NCI-H510A treated with DMSO at 0.1 percent for 48 hours (cell line): ENCODE measurements at regions not wholly inside any gene's neighbourhood (a gene's known extent, or its start where the extent isn't known, plus 50 kb on each side); places are given as distances from the start of the nearest gene placed in this dataset.
"Not testable (repeated sequence)": the region's sequence is repeated elsewhere in the genome, so short reads cannot be mapped to it uniquely, and the experiment has no call there.

Source experiments
- DNase-seq: peaks from one replicate; lab custom pipeline; 2025; lab: John Stamatoyannopoulos, UW

DNA sequence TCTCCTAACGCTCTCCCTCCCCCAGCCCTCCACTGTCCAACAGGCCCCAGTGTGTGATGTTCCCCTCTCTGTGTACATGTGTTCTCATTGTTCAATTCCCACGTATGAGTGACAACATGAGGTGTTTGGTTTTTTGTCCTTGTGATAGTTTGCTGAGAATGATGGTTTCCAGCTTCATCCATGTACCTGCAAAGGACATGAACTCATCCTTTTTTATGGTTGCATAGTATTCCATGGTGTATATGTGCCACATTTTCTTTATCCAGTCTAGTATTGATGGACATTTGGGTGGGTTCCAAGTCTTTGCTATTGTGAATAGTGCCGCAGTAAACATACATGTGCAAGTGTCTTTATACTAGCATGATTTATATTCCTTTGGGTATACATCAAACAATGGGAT is 347.4 kb downstream of the MAGEE1 start:
- not testable (repeated sequence) for DNase-seq

DNA sequence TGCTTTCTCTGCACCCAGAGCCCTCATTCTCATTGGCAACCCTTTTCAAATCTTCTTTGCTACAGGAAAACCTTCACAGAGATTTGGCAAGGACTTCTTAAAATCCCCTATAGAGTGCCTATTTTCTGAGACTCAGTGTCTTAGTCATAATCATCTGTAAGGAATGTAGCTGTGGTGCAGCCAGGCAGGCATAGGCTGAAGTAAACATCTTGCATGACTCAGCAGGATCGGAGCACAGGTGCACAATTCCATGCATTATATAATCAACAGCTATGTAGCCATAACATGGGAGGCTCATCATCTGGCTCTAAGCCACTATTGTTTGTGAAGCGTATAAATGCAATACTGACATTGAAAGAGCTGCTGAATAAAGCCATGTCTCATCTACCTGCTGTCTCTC is 368.8 kb downstream of the MAGEE1 start:
- peak; percentile 0 for DNase-seq

DNA sequence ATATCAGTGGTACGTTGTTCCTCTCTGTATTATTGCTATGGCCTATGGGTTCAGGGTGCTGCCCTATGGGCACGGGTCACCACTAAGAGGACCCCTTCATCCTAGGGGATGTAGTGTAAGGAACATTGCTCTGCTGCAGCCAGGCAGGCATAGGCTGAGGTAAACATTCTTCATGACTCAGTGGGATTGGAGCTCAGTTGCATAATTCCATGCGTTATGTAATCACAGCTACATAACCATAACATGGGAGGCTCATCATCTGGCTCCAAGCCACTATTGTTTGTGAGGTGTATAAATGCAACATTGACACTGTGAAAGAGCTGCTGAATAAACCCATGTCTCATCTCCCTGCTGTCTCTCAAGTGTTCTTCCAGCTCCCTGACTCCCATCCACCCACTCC is 375.2 kb downstream of the MAGEE1 start:
- no peak for DNase-seq

DNA sequence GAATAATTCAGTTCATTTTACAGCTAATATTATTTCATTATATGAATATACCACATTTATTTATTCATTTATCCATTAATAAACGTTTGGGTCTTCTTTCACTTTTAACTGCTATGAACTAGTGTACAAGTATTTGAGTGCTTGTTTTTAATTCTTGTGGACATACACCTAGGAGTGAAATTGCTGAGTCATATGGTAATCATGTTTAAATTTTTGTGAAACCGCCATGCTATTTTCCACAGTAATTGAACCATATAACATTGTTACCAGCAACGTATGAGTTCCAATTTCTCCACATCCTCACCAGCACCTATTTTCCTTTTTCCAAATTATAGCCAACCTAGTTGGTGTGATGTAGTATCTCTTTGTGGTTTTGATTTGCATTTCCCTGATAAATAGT is 388.2 kb downstream of the MAGEE1 start:
- no peak for DNase-seq

DNA sequence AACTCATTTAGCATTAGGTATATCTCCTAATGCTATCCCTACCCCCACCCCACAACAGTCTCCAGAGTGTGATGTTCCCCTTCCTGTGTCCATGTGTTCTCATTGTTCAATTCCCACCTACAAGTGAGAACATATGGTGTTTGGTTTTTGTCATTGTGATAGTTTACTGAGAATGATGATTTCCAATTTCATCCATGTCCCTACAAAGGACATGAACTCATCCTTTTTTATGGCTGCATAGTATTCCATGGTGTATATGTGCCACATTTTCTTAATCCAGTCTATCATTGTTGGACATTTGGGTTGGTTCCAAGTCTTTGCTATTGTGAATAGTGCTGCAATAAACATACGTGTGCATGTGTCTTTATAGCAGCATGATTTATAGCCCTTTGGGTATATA is 389.8 kb downstream of the MAGEE1 start:
- DNase-seq: not testable (repeated sequence)

DNA sequence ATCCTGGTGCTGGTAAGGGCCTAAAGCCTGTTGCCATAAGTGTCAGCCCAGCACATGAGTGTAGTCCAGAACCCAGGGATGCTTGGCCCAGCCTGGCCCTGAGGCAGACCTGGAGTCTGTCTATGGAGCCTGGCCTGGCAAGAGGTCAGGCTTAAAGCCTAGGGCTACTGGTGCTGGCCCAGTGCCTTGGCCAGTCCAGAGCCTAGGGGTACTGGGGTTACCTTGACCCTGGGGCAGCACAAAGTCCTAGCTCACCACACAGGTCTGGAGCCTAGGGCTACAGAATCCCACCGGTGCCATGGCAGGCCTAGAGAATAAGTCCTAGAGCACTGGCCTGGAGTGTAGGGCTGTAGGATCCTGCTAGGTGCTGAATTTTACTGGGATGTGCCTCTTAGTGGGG is 393.8 kb downstream of the MAGEE1 start:
- DNase-seq: no peak

DNA sequence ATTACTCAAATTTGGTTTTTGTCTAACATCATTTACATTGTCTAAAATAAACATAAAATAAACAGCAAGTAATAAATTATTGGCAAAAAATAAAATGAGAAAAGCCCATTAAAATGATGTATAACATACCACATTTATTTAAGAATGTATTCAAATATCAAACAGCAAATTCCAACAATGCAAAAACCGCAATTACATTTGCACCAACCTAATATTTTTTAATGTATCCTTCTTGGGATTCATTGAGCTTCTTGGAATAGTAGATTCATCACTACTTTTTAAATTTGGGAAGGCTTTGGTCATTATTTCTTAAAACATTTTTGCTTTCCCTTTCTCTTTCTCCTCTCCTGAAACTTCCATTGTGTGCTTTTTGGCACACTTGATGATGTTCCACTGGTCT is 400.2 kb downstream of the MAGEE1 start:
- no peak for DNase-seq

DNA sequence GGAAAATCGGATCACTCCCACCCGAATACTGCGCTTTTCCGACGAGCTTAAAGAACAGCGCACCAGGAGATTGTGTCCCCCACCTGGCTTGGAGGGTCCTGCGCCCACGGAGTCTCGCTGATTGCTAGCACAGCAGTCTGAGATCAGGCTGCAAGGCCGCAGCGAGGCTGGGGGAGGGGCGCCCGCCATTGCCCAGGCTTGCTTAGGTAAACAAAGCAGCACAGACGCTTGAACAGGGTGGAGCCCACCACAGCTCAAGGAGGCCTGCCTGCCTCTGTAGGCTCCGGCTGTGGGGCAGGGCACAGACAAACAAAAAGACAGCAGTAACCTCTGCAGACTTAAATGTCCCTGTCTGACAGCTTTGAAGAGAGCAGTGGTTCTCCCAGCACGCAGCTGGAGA is 413.4 kb downstream of the MAGEE1 start:
- DNase-seq: not testable (repeated sequence)

DNA sequence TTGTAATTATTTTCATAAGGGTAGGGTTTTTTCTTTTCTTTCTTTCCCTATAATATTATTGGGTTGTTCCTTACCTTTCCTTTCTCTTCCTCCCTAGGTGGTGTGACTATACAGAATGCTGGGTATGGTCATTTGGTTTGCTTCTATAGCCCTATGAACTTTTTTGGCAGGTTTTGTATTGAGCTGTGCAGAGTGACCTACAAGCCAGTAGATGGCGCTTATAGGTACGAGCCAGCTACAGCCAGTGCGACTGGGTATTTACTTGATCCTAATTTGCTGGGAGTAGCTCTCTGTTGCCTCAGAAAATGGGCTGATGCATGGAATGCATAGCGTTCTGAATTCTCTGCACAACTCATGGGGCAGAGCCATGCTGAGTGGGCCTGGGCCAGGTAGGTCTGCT is 423.3 kb downstream of the MAGEE1 start:
- no peak for DNase-seq

DNA sequence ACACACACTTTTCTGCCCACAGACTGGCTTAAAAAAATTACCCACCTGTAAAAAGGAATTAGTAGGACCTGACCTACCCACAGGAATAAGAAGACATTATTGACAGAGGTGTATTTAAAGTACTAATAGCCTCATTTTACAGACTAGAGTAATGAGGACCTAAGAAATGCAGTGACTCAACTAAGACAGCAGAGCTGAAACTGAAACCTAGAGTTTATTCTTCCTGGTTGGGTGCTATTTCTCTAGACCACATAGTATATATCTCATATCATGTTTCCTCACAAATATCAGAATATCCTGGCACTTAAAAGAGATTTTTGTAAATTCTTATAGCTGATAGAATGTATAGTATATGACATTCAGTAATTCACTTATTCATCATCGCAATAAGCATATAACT is 435.0 kb downstream of the MAGEE1 start:
- DNase-seq: no peak

DNA sequence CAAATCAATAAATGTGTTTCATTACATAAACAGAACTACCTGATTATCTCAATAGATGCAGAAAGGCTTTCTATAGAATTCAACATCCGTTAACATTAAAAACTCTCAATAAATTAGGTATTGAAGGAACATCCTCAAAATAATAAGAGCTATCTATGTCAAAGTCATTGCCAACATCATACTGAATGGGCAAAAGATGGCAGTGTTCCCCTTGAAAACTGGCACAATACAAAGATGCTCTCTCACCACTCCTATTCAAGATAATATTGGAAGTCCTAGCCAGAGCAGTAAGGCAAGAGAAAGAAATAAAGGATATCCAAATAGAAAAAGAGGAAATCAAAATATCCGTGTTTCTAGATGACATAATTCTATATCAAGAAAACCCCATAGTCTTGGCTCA is 466.4 kb downstream of the MAGEE1 start:
- DNase-seq: no peak

DNA sequence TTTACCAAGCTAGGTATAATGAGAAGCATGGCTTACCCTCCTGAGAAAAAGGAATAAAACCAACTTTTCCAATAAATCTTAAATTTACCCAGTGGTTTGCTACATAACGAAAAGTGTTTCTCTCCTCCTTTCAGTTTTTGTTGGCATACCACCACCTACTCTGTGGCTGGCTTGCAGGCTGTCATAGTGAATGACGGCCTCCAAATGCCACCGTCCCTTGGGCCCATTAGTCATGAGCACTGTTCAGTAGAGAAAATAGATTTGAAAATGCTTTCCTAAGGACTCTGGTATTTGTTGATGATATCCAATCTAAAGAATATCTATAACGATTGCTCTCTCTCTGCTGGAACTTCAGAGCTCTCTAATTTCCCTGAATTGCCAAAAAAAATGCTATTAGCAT is 488.3 kb downstream of the MAGEE1 start:
- DNase-seq: no peak

DNA sequence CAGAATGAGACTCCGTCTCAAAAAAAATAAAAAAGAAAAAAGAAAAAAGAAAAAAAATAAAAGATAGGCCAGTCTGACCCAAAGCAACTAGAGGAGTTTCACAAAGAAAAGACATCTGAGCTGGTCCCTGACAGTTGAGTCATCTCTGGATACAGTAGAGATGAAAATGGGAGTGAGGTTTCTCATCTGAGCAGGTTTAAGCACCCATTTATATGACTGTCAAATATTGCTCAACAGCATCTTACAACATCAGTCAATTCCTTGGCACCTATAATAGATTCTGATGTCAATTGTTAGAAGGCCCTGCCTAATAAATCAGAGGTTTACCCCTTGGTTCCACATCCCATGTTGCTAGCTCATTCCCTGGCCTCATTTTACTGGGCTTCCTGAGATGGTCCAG is 490.5 kb downstream of the MAGEE1 start:
- no peak for DNase-seq

DNA sequence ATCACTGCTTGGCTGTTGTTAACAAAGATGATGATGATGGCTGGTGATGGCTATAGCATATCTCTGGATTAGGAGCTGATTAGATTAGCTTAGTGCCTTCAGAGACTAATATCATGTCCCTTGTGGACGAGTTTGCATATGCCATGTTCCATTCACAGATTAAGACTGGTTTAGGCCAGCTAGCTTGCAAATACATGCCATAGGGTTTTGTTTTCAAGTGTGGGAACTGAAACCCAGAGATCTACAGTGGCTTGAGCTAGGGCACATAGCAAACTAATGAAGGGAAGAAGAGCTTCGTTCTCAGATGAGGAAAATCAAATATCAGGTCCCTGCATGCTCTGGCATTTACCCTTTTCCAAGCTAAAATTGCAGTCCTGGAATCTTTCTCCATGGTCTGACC is 492.3 kb downstream of the MAGEE1 start:
- no peak for DNase-seq

DNA sequence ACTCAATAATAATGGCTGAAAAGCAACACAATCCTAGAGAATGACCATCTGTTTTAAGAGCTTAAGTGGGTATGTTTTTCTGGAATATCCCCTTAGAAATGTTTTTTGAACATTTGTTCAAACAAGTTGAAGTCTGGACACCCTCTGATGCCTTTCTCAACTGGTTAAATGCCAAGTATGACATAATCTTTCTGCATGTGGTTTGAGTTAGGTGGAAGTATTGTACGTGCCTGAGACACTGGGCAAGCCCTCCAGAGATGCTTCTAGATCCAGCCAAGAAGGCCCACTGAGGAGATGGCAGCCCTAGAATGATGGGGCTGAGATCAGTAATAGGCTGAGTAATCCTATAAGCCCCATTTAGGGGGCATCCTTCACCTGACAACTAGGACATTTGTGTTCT is 493.1 kb downstream of the MAGEE1 start:
- DNase-seq: no peak

DNA sequence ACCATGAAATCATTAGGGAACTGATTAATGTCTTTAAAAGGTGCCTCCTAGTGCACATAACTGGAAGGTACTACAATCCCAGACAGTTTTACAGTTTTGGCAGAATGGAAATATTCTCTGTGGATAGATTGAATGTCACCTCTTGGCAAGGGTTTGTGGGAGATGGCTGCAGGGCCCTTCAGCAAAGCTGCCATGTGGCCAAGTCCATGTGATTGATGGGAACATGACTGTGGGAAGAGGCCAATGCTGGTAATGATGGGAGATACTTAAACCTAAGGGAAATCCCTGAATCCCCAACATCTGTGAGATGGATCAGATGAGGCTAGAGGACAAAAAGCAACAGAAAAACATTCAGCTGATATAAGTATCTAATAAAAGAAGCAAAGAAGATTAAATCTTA is 493.7 kb downstream of the MAGEE1 start:
- no peak for DNase-seq

DNA sequence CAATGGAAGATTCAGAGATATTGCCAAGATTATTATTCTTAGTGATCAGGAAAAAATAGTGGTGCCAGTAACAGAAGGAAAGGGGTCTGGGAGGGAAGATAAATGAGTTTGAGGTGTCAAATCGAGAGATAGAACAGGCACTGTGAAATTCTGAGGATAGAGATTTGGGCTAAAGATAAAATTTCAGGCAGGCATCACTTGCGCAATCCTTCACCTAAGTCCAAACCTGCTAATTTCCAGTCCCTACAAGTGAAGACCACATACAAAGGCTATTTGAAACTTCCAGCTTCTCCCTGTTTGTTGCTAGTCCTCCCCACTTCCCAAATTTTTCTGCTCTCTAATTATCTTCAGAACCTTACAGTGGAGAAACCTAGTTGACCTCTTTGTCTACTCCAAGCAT is 494.6 kb downstream of the MAGEE1 start:
- DNase-seq: no peak

DNA sequence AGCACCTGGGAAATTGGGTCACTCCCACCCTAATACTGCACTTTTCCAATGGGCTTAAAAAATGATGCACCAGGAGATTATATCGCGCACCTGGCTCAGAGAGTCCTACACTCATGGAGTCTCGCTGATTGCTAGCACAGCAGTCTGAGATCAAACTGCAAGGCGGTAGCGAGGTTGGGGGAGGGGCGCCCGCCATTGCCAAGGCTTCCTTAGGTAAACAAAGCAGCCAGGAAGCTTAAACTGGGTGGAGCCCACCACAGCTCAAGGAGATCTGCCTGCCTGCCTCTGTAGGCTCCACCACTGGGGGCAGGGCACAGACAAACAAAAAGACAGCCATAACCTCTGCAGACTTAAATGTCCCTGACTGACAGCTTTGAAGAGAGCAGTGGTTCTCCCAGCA is 497.1 kb downstream of the MAGEE1 start:
- not testable (repeated sequence) for DNase-seq

DNA sequence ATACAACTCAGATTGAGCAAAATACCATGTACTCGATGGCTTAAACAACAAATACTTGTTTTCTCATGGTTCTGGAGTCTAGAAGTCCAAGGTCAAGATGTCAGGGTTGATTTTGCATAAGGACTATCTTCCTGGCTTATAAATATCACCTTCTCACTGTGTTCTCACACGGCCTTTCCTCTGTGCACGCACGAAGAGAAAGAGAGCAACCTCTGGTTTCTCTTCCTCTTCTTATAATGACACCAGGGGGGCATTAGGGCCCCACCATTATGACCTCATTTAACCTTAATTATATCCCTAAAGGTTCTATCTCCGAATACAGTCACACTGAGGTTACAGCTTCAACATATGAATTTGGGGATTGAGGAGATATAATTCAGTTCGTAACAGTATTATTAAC is 504.0 kb downstream of the MAGEE1 start:
- no peak for DNase-seq

DNA sequence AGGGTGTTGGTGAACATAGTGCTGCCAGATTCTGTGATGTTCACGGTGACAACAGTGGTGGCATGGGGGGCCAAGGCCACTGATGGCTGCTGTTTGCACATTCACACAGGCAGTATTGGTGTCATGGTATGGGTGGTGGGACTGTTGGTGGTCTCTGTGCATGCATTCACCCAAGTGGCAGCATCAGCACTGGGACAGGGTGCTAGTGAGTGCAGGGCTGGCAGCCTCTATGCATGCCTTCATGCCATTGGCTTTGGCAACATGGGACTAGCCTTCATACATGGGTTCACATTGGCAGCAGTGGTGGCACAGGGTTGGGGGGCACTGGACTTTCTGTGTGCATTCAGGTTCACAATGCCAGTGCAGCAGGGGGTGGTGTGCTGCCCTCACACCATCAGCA is 489.7 kb upstream of the FGF16 start:
- DNase-seq: no peak

DNA sequence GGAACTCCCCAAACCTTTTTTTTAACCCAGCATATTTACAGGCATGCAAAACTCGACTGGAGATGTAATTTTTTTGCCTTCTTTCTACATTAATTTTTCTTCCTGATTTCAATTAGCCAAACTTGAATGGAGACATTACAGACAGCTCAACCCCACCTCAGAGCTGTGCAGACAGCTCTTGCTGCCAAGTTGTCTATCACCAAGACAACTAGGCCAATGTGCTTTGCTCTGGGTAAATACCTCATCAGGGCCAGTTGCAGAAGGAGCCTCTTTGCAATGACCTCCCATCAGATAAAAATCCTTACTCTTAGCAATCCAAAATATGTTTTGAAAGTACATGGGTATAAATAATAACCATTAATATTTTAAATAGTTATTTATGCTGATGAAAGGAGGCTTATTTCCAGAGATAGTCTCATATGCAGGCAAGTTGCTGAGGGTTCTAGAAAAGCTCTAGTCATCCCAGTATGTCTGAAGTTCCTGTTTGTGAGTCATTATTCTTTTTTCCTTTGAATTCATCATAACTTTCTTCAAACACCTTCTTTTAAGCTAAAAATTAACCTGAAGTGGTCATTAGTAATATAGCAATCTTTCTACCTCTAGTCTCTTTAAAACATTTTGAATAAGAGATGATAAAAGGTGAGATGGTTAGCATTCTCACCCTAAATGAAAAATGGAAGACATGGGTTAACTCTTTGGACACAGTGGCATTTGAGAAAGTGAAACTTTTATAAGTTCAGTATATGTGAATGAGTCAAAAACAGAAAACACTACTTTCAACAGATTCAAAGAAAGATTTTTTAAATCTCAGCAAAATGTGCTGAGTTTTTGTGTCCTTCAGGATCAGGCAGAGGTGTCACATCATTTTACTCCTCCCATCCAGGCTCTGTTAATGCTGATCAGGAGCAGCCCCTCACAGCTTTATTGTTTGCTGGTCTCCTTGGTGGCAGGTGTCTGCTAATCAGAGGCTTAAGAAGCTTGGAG is 475.5 kb upstream of the FGF16 start:
- DNase-seq: no peak

DNA sequence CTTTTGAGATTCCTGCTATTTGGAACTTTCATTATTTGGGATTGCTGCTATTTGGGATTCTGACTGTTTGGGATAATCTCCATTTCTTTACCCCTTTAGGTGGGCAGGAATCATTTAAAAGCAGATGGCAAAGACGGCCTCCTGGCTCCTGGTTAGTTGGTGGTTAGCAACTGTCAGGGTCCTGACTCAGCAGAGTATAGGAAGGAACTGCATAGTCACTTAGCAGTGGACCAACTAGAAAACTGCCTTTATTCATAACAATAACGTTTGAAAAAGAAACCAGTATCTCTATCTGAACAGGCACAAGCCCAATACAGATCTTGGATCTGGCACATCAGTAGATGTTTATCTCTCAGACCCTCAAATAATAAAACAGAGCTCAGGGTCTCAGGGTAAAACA is 469.7 kb upstream of the FGF16 start:
- DNase-seq: no peak

DNA sequence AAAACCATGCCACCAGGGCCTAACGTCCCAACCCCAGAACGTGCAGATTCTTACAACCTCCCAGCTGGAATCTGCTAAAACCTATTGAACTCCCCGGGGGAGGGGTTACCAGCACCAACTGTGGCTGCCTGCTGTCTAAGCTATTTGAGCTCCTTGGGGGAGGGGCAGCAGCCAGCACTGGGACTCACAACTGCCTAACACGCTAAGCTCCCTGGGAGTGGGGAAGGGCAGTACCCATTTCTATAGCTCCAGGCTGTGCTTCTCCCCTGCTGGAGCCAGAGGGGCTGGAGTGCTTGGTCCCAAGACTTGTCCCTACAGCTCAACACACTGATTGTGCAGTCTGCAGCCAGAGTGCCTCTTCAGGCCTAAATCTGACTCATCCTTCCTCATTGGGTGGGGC is 459.8 kb upstream of the FGF16 start:
- no peak for DNase-seq

DNA sequence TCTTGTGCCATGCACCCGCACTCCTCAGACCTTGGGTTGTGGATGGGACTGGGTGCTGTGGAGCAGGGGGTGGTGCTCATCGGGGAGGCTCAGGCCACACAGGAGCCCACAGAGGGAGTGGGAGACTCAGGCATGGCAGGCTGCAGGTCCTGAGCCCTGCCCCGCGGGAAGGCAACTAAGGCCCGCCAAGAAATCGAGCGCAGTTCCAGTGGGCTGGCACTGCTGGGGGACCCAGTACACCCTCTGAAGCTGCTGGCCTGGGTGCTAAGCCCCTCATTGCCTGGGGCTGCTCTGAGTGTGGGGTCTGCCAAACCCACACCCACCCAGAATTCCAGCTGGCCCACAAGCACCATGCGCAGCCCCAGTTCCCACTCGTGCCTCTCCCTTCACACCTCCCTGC is 450.5 kb upstream of the FGF16 start:
- no peak for DNase-seq
